ENCODE measurements at regions not wholly inside any gene's neighbourhood (a gene's known extent, or its start where the extent isn't known, plus 50 kb on each side); places are given as distances from the start of the nearest gene placed in this dataset.

DNA sequence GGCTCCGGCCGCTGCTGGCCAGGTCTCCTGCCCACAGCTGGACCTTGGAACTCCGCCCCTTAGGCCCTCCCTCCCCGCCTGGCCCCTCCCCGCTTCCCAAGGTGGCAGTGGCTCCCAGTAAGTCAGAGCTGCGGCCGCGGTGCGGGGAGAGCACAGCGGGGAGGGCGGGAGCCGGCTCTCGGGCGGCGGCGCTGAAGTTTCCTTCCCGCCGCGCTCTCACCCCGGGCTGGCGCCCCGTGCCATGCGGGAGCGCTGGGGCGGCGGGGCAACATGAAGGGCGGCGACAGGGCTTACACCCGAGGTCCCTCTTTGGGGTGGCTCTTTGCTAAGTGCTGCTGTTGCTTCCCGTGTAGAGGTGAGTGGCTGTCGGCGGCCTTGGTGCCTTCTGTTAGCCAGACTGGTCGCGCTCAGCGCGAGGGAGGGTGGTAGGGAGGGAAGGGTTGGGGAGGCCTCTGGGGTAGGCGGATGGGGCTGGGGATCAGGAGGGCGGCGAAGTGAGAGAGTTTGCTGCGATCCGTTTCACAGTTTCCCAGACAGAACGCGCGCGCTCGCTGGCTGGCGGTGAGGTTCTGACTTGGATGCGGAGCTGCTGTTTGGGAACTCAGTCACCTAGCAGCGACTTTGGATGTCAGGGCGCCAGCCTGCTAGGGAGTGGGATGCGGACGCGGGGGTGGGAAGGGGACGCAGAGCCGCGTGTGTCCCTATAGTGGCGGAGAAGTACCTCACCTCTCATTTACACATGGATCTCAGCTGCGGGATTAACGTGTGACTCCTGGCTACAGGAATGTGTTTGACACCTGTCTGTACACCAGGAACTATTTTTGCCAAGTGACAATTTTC, 145.5 kb upstream of the UMPS start (continued):
- TF ChIP-seq POLR2AphosphoS2 (IDR thresholded peaks at IDR 0.05; ENCODE audit: low read depth, low read length) (no peak), ZFP1 (CRISPR knock-in tag; IDR thresholded peaks at IDR 0.05) (no peak), MYNN (CRISPR knock-in tag; IDR thresholded peaks at IDR 0.05; ENCODE audit: low read depth) (no peak), SRY (CRISPR knock-in tag; IDR thresholded peaks at IDR 0.05) (peak; percentile 69; the same call in 1 of the 2 replicates), ZNF331 (CRISPR knock-in tag; IDR thresholded peaks at IDR 0.05) (no peak), KDM4B (CRISPR knock-in tag; IDR thresholded peaks at IDR 0.05) (no peak), CBX1 (IDR thresholded peaks at IDR 0.05; ENCODE audit: low read depth) (no peak), CEBPG (CRISPR knock-in tag; IDR thresholded peaks at IDR 0.05) (no peak), ZNF282 (IDR thresholded peaks at IDR 0.05; ENCODE audit: partially characterized antibody) (no peak), KAT2B (IDR thresholded peaks at IDR 0.05; ENCODE audit: borderline replicate concordance, low read depth, low read length) (no peak), POLR2A (IDR thresholded peaks at IDR 0.05; ENCODE audit: insufficient read depth in 1 of 2, low read depth in 2 of 2, low read length in 2 of 2) (peak; percentile 31 to 80; a peak in 3 of 4 replicates), ZSCAN20 (CRISPR knock-in tag; IDR thresholded peaks at IDR 0.05; ENCODE audit: borderline replicate concordance) (peak; percentile 75; the same call in 1 of the 2 replicates), NFIB (CRISPR knock-in tag; IDR thresholded peaks at IDR 0.05; ENCODE audit: borderline replicate concordance) (no peak), GATAD2A (CRISPR knock-in tag; IDR thresholded peaks at IDR 0.05) (peak; percentile 37; the same call in 1 of the 2 replicates), RAD51 (IDR thresholded peaks at IDR 0.05; ENCODE audit: borderline replicate concordance) (no peak), SMARCC2 (IDR thresholded peaks at IDR 0.05) (no peak), ZNF780A (CRISPR knock-in tag; IDR thresholded peaks at IDR 0.05) (no peak), MIER2 (CRISPR knock-in tag; IDR thresholded peaks at IDR 0.05) (no peak), CREM (IDR thresholded peaks at IDR 0.05) (no peak), CREM (CRISPR knock-in tag; IDR thresholded peaks at IDR 0.05) (no peak)
- TF ChIP-seq, protein P1, sequence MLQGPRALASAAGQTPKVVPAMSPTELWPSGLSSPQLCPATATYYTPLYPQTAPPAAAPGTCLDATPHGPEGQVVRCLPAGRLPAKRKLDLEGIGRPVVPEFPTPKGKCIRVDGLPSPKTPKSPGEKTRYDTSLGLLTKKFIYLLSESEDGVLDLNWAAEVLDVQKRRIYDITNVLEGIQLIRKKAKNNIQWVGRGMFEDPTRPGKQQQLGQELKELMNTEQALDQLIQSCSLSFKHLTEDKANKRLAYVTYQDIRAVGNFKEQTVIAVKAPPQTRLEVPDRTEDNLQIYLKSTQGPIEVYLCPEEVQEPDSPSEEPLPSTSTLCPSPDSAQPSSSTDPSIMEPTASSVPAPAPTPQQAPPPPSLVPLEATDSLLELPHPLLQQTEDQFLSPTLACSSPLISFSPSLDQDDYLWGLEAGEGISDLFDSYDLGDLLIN (CRISPR knock-in tag; IDR thresholded peaks at IDR 0.05; ENCODE audit: borderline replicate concordance) = no peak
- TF ChIP-seq, protein P2, sequence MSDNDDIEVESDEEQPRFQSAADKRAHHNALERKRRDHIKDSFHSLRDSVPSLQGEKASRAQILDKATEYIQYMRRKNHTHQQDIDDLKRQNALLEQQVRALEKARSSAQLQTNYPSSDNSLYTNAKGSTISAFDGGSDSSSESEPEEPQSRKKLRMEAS (IDR thresholded peaks at IDR 0.05) = peak; percentile 34; the same call in 1 of the 2 replicates
- TF ChIP-seq, protein P3, sequence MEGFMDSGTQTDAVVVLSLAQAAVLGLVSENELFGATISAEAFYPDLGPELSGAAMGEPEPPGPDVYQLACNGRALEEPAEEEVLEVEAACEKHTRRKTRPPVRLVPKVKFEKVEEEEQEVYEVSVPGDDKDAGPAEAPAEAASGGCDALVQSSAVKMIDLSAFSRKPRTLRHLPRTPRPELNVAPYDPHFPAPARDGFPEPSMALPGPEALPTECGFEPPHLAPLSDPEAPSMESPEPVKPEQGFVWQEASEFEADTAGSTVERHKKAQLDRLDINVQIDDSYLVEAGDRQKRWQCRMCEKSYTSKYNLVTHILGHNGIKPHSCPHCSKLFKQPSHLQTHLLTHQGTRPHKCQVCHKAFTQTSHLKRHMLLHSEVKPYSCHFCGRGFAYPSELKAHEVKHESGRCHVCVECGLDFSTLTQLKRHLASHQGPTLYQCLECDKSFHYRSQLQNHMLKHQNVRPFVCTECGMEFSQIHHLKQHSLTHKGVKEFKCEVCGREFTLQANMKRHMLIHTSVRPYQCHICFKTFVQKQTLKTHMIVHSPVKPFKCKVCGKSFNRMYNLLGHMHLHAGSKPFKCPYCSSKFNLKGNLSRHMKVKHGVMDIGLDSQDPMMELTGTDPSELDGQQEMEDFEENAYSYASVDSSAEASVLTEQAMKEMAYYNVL (CRISPR knock-in tag; IDR thresholded peaks at IDR 0.05; ENCODE audit: borderline replicate concordance) = no peak; the same call in 1 of the 2 replicates
- TF ChIP-seq, protein P4, sequence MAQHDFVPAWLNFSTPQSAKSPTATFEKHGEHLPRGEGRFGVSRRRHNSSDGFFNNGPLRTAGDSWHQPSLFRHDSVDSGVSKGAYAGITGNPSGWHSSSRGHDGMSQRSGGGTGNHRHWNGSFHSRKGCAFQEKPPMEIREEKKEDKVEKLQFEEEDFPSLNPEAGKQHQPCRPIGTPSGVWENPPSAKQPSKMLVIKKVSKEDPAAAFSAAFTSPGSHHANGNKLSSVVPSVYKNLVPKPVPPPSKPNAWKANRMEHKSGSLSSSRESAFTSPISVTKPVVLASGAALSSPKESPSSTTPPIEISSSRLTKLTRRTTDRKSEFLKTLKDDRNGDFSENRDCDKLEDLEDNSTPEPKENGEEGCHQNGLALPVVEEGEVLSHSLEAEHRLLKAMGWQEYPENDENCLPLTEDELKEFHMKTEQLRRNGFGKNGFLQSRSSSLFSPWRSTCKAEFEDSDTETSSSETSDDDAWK (CRISPR knock-in tag; IDR thresholded peaks at IDR 0.05) = no peak

Data from HepG2 (cell line).